HG03565 (cell line): ENCODE measurements at regions not wholly inside any gene's neighbourhood (a gene's known extent, or its start where the extent isn't known, plus 50 kb on each side); places are given as distances from the start of the nearest gene placed in this dataset.
"Not testable (repeated sequence)": the region's sequence is repeated elsewhere in the genome, so short reads cannot be mapped to it uniquely, and the experiment has no call there.

ENCODE experiments used
- ATAC-seq: cut with Tn5 transposase; IDR thresholded peaks from one replicate; pipeline ENCODE4 v1.9.1; 2021; ENCODE audit warnings: mild to moderate bottlenecking, moderate library complexity; ENCODE audit not compliant: unreplicated experiment

DNA sequence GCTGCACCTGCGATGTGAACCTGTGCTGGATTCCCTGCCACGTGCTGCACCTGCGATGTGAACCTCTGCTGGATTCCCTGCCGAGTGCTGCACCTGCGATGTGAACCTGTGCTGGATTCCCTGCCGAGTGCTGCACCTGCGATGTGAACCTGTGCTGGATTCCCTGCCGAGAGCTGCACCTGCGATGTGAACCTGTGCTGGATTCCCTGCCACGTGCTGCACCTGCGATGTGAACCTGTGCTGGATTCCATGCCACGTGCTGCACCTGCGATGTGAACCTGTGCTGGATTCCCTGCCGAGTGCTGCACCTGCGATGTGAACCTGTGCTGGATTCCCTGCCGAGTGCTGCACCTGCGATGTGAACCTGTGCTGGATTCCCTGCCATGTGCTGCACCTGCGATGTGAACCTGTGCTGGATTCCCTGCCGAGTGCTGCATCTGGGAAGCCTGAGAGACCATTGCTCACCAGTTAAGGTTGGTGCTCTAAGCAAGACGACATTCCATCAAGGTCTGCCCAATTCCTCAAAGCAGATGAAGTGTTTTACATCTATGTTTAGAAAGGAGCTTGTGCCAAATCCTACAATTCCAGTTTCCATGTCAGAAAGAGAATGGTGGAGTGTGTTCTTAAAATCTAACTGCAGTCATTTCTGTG is 176.5 kb upstream of the B3GAT1 start:
- not testable (repeated sequence) for ATAC-seq

DNA sequence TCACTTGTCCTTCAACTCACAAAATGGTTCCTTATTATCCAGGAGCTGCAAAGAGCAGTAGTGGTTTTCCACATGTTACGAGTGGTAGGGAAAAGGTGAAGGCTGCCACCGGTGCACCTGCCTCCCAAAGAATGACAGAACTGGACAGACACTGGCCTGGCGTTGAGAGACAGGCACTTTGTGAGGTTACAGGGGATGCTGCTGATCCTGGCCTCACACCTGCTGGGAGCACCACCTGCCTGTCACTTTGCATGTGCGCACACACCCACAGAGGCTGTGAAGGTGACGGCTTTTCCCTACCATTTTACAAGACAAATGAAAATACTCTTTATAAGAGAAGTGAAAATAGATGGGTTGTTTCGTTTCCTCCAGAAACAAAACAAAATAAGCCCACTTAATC is 175.3 kb upstream of the B3GAT1 start:
- no peak for ATAC-seq

DNA sequence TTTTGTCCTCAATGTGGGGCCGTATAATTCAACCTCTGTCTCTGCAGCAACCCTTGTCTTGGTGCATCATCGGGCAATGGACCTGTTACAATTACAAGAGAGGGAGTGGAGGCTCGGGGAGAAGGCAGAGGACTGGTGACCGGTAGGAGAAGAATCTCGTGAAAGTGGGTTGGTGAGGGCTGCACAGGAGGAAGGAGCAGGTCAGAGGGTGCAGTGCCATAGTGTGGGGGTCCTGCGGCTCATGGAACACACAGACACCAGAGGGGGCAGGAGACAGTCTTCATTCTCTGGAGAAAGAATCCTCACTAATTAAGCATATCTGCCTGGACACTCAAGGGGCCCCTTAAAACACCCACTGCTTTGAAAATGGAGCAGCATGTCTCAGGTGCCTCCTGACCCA is 174.7 kb upstream of the B3GAT1 start:
- ATAC-seq = no peak

DNA sequence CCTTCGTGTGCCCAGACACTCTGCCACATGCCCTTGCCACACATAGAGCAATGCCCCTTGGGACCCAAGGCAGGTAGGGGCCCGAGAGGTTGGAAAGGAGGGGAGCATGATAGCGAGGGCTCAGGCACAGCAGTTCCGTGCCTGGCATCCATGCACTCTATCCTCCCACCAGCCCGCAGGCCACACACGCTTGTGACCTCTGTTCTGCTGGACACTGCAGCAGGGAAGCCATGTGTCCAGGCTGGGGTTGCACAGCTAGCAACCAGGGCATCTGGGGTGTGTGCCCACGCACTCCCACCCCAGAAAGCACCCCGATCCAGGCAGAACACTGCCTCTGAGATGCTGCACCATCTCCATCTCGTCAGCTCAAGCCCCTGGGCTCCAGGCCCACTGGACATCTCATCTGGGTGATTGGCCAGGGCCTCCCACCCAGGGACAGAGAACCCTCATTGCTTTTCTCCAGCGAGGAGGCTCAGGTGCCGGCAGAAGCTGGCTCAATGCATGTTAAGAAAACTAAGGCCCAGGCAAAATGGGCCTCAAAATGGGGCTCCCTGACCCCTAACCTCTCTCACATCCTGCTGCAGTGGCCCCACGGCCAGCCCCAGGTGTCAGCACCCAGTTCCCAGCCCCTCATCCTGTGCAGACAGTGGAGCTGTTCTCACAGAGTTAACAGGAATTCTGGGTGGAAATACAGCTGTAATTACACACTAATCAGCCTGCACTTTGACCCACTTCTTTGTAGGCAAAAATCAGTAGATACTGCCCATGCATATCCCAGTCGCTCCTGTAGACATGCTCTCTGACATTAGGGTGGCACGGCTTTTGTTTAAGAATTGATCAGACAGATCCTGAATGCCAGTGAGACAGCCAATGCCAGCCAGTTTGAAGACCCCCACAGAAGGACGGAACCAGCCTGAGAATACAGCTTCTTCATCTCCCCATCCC is 173.9 kb upstream of the B3GAT1 start:
- no peak for ATAC-seq

DNA sequence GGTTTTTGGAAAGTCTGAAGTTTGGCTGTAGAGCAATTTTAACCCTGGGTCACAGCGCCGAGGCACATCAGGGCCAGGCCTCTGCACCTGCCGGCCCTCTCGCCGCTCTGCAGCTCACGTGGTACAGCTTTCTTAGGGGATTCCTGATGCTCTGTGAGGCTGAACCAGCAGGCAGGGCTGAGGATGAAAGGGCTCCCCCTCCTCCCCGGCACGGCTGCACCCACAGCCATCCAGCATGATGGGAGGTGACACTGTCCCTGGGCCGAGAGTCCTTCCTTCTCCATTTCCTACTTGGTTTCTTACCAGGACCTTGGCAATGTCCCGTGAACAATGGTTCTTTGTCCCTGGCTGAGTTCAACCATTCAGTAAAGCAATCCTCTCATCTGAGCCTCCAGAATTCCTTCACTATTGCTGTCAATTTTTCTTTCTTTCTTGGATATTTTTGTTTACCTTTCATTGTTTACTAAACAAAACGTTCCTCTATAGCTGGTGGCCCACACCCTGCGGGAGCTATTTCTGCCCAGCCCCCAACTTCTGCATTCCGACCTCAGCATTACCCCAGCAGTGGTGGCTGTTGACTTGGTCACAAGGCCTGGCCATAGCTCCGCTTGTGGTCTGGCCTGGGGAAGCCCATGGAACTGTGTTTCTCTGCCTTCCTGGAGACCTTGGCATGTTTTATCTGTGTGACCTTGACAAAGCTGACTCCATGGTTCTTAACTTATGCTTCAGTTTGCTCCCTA is 172.8 kb upstream of the B3GAT1 start:
- ATAC-seq = no peak

DNA sequence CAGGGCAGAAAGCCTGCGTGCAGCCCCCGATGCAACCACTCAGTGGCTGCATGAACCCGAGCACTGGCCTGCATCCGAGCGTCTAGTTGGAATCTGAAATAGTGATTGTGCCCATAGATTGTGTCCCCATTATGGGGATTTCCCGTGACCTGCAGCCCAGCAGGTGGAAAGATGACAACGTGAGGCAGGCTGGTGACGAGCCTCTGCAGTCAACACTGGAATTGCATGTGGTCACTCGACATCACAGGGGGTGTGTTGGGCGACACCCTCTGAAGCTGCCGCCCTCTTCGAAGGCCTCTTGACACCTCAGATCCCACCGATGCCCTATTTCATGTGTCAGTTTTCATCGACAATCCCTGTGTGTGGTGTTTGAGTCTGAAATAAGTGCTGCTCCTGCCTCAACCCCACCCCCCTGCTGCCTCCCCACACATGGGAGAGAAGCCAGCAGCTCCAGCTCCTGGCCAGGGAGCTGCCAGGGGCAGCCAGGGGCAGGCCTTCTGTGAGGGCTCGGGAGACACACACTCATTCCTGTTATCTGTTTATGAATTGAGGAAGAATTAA is 172.0 kb upstream of the B3GAT1 start:
- ATAC-seq = no peak

DNA sequence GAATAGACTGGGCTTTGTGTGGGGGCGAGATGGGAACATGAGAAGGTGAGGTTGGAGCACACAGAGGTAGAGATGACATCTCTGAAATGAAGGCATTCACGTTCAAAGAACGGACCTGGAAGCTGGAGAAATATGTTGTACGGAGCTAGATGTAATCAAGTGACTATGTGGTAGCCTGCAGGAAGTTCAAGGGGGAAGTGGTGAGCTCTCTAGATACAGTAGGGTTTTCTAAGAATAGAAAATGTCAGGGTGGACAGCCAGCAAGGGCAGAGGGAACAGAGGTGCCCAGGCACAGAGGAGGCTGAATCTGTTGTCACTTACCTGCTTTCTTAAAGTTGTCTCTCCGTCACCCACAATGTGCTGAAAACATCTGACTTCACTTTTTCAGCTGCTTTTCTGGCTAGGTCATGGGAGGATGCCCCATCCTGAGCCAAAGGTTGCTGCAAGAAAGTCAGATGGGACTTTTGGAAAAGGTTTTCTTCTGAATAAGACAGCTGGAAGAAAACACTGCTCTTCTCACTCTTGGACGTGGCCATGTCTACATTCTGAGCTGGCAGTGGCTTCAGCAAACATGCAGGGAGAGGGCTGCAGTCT is 171.5 kb upstream of the B3GAT1 start:
- peak; percentile 52 for ATAC-seq

DNA sequence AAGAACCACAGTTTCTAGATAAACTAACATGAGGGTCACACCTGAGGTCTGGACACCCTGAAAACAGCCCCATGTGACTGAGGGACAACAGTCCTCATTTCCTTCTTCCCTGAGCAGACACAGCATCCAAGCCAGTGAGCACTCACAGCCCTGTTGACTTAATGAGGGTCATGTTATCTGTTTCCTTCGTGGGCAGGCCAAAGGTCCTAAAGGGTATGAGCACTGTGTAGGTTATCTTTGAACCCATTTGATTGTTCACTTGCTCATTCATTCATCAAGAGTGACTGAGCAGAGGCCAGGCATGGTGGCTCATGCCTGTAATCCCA is 170.7 kb upstream of the B3GAT1 start:
- ATAC-seq = no peak

DNA sequence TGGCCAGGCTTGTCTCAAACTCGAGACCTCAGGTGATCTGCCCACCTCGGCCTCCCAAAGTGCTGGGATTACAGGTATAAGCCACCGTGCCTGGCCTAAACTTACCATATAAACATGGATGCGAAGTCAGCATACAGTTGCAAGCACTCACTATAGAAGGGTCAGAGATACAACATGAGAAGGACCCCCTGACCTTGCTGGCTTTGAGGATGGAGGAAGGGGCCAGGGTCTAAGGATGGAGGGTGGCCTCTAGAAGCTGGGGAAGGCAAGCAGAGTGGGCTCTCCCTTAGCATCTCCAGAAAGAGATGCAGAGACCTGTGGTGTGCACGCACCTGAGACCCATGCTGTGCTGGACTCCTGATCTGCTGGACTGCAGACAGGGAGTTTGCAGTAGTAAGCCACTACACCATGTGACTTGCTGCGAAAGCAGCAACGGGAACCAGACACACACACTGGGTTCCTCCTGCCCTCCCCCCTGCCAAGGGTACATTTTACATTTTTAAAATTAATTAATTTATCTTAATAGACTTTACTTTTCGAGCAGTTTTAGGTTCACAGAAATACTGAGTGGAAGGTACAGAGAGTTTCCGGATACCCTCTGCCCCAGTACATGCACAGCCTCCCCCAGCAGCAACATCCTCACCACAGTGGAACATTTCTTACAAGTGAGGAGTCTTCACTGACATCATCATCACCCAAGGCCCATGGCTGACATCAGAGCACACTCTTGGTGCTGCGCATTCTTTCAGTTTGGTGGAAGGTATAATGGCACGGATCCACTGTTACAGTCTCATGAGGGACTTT is 170.1 kb upstream of the B3GAT1 start:
- ATAC-seq = no peak

DNA sequence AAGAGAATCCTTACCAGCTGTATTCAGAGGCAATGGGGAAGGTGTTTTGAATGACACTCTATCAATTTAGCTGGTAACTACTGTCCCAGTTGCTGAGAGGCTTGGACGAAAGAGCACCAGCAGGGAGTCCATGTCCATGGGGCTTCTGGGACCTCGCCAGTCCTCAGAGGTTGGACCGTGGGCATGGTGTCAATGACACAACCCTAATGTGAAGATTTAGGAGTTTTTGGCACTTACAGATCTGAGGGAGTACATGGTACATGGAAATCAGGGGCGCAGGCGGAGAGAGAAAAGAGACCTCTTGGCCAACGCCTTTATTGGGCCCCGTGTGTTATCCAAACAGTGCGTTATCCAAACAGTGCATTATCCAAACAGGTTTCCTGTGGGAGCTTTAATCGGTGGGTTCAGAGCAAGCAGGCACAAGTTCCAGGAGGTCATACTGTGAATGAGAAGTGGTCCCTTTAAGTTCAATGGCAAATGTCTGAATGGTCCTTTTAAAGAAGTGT is 169.1 kb upstream of the B3GAT1 start:
- ATAC-seq = no peak

DNA sequence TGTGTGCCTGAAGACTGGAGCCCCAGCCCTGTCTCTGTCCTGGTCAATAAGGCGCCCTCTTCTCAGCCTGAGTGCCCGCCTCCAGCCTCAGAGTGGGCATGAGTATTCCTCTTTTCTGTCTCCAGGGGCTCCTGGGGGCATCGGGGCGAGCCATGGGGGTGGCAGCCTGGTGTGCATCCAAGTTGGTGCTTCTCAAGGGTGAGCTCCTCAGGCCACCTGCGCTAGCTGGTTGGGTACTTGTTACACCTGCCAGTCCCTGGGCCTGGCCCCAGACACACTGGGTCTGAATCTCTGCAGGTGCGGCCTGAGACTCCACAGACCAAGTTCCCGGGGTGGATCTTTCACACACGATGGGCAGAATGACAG is 168.6 kb upstream of the B3GAT1 start:
- ATAC-seq = no peak

DNA sequence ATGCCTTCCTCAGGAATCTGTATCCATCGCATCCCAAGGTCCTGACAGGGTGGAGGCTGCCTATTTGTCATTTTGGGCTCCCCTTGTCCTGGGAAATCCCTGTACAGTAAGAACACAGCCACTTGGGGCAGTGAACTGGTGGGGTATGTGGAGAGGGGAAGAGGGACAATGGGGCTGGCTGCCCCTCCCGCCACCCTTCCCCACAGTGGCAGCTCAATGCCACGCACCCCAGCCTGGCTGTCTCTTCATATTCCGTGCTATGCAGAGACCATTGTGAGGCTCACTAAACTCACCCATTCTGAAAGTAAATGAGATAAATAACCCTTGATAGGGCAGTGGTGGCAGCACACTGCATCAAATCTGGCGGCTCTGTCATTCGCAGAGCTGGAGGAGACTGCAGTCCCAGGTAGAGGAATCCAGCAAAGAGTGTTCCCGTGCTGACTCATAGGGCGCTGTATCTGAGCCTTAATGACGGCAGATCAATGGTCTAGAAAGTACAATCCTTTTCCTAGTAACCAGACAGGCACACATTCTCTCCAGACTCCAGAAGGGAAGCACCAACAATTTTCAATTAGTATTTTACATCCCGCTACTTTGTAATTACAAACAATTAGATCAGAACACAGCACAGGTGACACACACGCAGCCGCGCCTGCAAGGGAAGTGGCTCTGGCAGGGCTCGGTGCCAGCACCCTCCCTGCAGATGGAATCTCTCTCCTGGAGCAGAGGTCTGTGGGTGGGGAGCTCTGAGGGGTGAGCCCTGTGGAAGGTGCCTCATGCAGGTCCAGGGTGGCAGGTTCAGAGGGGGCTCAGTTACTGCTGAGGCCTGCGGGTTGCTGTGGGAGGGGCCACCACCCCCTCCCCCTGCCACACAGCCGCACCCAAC is 167.9 kb upstream of the B3GAT1 start:
- no peak for ATAC-seq

DNA sequence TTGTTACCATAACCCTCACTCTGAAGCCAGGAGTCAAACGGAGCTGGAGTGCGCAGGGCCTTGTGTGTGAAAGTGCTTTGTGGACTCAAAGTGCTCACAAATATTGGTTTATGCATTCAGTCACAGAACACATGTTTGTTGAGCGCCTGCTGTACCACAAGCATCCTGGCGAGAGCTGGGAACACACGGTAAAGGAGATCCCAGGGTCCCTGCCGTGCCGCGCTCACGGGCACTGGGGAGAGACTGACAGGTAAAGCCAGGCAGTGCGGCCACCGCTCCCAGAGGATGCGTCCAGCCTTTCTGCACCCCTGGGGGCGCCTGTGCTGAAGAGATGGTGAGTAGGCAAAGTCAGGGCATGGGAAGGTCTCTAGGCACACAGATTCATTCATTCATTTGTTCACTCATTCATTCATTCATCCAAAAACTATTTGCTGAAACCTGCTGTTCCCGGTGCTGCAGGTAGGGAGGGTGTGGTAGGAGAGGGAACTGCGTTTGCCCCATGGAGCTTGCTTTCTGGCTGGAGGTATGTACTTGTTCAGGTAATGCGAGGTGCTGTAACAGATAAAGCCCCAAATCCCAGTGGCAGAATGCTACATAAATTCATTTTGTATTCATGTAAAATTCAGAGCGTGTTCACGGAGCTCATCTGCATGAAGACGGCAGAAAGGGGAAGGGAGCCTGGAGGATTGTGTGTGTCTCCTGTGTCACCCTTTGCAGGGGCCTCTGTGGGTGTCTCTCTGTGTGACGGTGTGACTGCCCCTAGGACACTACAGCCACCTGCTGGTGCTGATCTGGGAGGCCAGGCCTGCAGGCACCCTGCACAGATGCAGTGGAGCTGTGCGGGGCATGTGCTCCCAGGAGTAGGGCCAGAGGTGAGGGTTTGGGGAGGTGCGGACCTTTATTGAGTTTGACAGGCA is 167.0 kb upstream of the B3GAT1 start:
- ATAC-seq = no peak

DNA sequence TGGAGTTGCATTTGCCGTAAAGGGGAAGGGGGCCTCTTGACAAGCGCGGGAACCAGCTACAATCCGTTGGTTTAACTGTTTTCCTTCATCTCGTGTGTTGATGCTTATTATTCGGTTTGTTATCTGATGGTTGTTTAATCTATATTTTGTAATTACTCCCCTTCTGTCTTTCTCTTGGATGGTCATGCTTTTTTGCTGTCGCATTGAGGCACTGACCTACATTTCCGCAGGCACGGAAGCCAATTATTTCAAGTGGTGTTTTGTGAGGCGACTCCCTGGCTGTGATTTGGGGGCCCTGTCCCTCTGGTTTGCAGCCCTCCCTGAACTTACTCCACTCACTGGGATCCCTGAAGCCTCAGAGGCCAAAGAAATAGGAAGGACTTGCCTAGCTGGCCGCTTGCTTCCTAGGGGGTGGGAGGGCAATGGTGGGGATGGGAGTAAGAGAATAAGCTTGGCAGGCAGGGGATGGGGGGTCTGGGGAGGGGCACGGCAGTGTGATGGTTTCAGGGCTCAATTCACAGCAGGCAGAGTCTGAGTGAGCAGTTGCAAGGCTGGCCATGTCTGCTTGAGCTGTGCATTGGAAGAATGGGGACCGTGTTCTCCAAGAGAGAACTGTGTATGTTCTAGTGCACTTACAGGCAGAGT is 165.8 kb upstream of the B3GAT1 start:
- no peak for ATAC-seq

DNA sequence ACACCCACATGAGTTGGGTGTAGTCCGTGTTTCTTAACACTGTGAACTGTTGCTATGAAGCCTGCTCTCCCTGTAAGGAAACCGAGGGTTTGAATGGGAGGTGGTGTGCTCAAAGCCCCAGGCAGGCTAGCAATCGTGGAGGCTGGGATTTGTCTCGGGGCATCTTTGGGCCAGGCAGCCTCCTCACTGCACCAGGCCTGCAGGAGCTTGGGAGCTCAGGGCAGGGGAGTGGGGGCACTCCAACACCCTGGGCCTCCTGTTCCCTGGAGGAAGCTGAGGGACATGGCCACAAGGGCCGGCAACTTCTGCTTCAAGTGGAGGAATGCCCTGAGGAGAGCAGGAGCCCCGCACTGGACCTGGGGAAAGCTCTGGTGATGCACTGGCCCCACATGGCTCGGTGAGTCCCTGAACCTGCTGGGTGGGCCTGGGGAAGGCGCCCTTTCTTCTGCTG is 164.7 kb upstream of the B3GAT1 start:
- no peak for ATAC-seq

DNA sequence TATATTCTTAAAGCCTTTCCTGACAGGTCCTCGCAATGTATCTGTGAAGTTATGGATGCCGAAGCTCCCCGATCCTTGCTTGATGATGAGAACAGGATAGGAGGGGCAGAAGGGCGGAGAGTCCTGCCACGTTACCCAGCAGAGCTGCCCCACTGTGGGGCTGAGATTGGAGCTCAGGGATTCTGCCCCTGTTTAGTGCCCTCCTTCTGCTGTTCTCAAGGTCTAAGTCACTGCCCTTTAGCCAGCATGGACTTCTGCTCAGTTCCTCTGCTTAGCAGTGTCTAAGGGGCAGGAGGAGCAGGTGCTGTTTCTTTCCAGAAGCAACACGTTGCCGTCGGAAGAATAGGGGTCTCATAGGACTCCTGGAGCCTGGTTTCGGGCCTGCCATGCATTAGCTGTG is 164.2 kb upstream of the B3GAT1 start:
- no peak for ATAC-seq

DNA sequence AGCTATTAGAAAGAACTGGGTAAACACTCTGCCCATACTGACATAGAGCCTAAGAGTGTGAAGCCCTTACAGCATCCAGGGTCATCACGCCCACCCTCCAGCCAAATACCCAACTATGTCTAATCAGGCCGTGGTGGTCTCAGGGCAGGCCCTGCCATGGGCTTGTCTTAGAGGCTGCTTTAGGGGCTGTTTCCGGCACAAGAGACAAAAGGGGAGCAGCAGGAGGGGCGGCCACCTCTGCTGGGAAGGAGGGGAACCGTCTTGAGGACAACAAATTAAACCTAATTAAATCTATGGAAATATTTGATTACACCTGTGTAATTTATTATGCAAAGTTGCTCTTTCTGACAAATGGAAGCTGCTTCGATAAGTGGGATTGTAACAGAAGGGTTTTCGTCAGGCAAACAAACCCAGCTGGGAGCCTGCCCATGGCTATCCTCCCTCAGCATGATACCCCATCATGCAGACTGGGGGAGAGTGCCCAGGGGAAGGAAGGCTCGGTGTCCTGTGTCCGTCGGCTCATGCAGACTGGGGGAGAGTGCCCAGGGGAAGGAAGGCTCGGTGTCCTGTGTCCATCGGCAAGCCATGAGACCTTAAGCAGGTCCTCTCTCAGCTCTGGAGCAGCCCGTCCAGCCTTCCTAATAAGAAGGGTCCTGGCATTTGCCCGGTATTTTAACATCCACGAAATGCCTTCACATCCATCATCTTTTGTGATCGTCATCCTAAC is 163.6 kb upstream of the B3GAT1 start:
- no peak for ATAC-seq
